ENCODE measurements at regions not wholly inside any gene's neighbourhood (a gene's known extent, or its start where the extent isn't known, plus 50 kb on each side); places are given as distances from the start of the nearest gene placed in this dataset.
"Not testable (repeated sequence)": the region's sequence is repeated elsewhere in the genome, so short reads cannot be mapped to it uniquely, and the experiment has no call there.

- H3K9me3 ChIP-seq (ENCODE audit: control insufficient read depth in 4 of 4, low read length in 3 of 4); H3K4me3 ChIP-seq (ENCODE audit: low read depth in 1 of 3, low read length in 3 of 3); H3K36me3 ChIP-seq (ENCODE audit: control insufficient read depth in 4 of 4, insufficient read depth in 3 of 4, low read depth in 1 of 4, low read length in 3 of 4); H3K27ac ChIP-seq (ENCODE audit: low read depth in 1 of 2, low read length in 2 of 2); H3K4me1 ChIP-seq (ENCODE audit: control insufficient read depth in 4 of 4, insufficient read depth in 4 of 4, low read length in 3 of 4); DNase-seq (ENCODE audit: low spot score); H3K9ac ChIP-seq (ENCODE audit: low read depth in 1 of 2, low read length in 2 of 2); H3K27me3 ChIP-seq (ENCODE audit: control insufficient read depth in 4 of 4, insufficient read depth in 4 of 4, low read length in 3 of 4): not testable (repeated sequence)
- 51% methylated on average over 2 of the region's 2 CpGs for WGBS
Measured at GRCh38 chr16:15192197-15192596, 98.1 kb upstream of the RRN3 start.

- not testable (repeated sequence) for H3K9ac ChIP-seq (ENCODE audit: low read depth in 1 of 2, low read length in 2 of 2); H3K36me3 ChIP-seq (ENCODE audit: control insufficient read depth in 4 of 4, insufficient read depth in 3 of 4, low read depth in 1 of 4, low read length in 3 of 4); H3K27me3 ChIP-seq (ENCODE audit: control insufficient read depth in 4 of 4, insufficient read depth in 4 of 4, low read length in 3 of 4); H3K27ac ChIP-seq (ENCODE audit: low read depth in 1 of 2, low read length in 2 of 2); H3K4me3 ChIP-seq (ENCODE audit: low read depth in 1 of 3, low read length in 3 of 3); H3K4me1 ChIP-seq (ENCODE audit: control insufficient read depth in 4 of 4, insufficient read depth in 4 of 4, low read length in 3 of 4); H3K9me3 ChIP-seq (ENCODE audit: control insufficient read depth in 4 of 4, low read length in 3 of 4); DNase-seq (ENCODE audit: low spot score)
- no CpG with 5 or more reads among the region's 2 CpGs for WGBS
Measured at GRCh38 chr16:15189478-15189877, 95.4 kb upstream of the RRN3 start.

All from liver (tissue), 6 donors.